ENCODE measurements at regions not wholly inside any gene's neighbourhood (a gene's known extent, or its start where the extent isn't known, plus 50 kb on each side); places are given as distances from the start of the nearest gene placed in this dataset.
A peak's percentile ranks its signal among the peaks of the same experiment; 100 is the strongest.

GRCh38 chr10:110409488-110409887 lies 88.2 kb upstream of the DUSP5 start (continued):
- TF ChIP-seq E2F1 (CRISPR knock-in tag; IDR thresholded peaks at IDR 0.05) (no peak), TCF3 (CRISPR knock-in tag; IDR thresholded peaks at IDR 0.05) (peak; percentile 23; the same call in 1 of the 2 replicates), ZNF76 (CRISPR knock-in tag; IDR thresholded peaks at IDR 0.05; ENCODE audit: borderline replicate concordance) (no peak), TBL1XR1 (IDR thresholded peaks at IDR 0.05; ENCODE audit: low read length in 2 of 2) (no peak), ARHGAP35 (IDR thresholded peaks at IDR 0.05; ENCODE audit: partially characterized antibody) (no peak), KDM1A (IDR thresholded peaks at IDR 0.05) (peak in 1 of 2 experiments; percentile 41; a peak in 1 of 4 replicates), MEIS2 (IDR thresholded peaks at IDR 0.05; ENCODE audit: partially characterized antibody) (peak; percentile 16), JUNB (CRISPR knock-in tag; conservative IDR thresholded peaks at IDR 0.05) (no peak), ZFPM2 (CRISPR knock-in tag; IDR thresholded peaks at IDR 0.05) (no peak), EP300 (IDR thresholded peaks at IDR 0.05; ENCODE audit: low read length) (no peak), NR2C1 (IDR thresholded peaks at IDR 0.05) (no peak), NR2C1 (tag; IDR thresholded peaks at IDR 0.05) (no peak), SMAD4 (CRISPR knock-in tag; conservative IDR thresholded peaks at IDR 0.05) (no peak), PURB (CRISPR knock-in tag; IDR thresholded peaks at IDR 0.05; ENCODE audit: low read depth) (no peak), ZFP91 (CRISPR knock-in tag; IDR thresholded peaks at IDR 0.05) (no peak), ZNF274 (IDR thresholded peaks at IDR 0.05; ENCODE audit: borderline replicate concordance, low read depth, low read length) (no peak)
- TF ChIP-seq, protein P1, sequence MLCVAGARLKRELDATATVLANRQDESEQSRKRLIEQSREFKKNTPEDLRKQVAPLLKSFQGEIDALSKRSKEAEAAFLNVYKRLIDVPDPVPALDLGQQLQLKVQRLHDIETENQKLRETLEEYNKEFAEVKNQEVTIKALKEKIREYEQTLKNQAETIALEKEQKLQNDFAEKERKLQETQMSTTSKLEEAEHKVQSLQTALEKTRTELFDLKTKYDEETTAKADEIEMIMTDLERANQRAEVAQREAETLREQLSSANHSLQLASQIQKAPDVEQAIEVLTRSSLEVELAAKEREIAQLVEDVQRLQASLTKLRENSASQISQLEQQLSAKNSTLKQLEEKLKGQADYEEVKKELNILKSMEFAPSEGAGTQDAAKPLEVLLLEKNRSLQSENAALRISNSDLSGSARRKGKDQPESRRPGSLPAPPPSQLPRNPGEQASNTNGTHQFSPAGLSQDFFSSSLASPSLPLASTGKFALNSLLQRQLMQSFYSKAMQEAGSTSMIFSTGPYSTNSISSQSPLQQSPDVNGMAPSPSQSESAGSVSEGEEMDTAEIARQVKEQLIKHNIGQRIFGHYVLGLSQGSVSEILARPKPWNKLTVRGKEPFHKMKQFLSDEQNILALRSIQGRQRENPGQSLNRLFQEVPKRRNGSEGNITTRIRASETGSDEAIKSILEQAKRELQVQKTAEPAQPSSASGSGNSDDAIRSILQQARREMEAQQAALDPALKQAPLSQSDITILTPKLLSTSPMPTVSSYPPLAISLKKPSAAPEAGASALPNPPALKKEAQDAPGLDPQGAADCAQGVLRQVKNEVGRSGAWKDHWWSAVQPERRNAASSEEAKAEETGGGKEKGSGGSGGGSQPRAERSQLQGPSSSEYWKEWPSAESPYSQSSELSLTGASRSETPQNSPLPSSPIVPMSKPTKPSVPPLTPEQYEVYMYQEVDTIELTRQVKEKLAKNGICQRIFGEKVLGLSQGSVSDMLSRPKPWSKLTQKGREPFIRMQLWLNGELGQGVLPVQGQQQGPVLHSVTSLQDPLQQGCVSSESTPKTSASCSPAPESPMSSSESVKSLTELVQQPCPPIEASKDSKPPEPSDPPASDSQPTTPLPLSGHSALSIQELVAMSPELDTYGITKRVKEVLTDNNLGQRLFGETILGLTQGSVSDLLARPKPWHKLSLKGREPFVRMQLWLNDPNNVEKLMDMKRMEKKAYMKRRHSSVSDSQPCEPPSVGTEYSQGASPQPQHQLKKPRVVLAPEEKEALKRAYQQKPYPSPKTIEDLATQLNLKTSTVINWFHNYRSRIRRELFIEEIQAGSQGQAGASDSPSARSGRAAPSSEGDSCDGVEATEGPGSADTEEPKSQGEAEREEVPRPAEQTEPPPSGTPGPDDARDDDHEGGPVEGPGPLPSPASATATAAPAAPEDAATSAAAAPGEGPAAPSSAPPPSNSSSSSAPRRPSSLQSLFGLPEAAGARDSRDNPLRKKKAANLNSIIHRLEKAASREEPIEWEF (CRISPR knock-in tag; IDR thresholded peaks at IDR 0.05), result no peak
- TF ChIP-seq, protein P2, sequence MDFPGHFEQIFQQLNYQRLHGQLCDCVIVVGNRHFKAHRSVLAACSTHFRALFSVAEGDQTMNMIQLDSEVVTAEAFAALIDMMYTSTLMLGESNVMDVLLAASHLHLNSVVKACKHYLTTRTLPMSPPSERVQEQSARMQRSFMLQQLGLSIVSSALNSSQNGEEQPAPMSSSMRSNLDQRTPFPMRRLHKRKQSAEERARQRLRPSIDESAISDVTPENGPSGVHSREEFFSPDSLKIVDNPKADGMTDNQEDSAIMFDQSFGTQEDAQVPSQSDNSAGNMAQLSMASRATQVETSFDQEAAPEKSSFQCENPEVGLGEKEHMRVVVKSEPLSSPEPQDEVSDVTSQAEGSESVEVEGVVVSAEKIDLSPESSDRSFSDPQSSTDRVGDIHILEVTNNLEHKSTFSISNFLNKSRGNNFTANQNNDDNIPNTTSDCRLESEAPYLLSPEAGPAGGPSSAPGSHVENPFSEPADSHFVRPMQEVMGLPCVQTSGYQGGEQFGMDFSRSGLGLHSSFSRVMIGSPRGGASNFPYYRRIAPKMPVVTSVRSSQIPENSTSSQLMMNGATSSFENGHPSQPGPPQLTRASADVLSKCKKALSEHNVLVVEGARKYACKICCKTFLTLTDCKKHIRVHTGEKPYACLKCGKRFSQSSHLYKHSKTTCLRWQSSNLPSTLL (IDR thresholded peaks at IDR 0.05), result no peak

Data from K562 (cell line).